HS-5 (cell line): ENCODE measurements at regions not wholly inside any gene's neighbourhood (a gene's known extent, or its start where the extent isn't known, plus 50 kb on each side); places are given as distances from the start of the nearest gene placed in this dataset.

Source experiments
- DNase-seq: peaks from one replicate; pipeline ENCODE4 v3.0.0-alpha.2; 2012; ENCODE audit warnings: low read depth

GRCh38 chr11:15584158-15584557 lies 469.4 kb downstream of the INSC start:
- no peak for DNase-seq

DNA sequence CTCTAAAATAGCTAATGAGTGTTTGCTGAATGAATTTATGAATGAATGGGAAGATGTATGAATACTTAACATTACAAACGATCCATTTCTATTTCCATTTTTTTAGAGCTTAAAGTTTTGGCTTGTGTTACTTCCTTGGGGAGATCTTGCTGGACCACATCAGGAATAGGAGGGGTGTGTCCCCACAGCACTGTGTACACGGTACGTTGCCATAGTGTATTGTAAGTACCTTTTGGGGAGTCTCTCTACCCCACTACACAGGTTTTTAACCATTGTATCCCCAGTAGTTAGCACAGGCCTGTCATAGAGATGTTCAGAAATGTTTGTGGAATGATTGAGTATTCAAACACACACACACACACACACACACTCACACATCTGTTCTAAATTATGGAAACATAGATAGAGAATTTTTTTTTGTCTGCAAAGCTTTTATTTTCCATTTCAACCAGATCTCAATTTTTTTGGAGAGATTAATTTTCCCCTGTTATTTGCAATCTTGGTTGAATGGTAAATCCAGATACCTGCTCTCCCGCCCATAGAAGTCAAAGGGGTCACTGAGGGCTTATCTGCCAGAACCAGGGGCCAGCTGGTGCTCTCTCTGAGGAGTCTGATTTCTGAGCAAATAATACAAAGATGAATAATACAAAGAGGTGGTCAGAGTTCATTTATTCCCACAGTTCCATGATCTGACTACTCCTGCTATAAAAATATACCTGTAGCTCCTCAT lies 471.0 kb downstream of the INSC start:
- no peak for DNase-seq

GRCh38 chr11:15586741-15587473 lies 472.2 kb downstream of the INSC start:
- no peak for DNase-seq

GRCh38 chr11:15589070-15589626 lies 474.4 kb downstream of the INSC start:
- no peak for DNase-seq

GRCh38 chr11:15590132-15590531 lies 475.4 kb downstream of the INSC start:
- no peak for DNase-seq

- DNase-seq = no peak
These were observed 476.4 kb downstream of the INSC start for GRCh38 chr11:15591112-15591537.

DNA sequence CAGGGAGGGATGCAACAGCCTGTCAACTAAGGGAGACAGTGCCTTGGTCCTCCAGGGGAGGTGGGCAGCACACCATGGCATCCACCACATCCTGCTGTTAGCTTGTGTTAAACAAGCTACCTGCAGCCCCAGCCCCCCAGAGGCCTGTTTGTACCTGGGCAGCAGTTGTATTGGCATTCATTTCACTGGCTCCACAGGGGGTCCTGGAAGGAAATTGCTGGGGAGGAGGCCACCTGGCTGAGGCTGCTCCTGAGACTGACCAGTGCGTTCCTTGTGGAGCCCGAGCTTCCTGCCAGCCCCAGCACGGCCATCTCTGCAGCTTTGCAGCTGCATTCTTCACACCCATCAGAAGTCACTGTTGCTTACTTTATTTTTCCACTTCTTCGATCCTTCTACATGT lies 479.9 kb downstream of the INSC start:
- no peak for DNase-seq

GRCh38 chr11:15599376-15599775 lies 484.7 kb downstream of the INSC start:
- DNase-seq = no peak

- DNase-seq = no peak
These were observed 487.3 kb downstream of the INSC start for GRCh38 chr11:15602047-15602446.

DNA sequence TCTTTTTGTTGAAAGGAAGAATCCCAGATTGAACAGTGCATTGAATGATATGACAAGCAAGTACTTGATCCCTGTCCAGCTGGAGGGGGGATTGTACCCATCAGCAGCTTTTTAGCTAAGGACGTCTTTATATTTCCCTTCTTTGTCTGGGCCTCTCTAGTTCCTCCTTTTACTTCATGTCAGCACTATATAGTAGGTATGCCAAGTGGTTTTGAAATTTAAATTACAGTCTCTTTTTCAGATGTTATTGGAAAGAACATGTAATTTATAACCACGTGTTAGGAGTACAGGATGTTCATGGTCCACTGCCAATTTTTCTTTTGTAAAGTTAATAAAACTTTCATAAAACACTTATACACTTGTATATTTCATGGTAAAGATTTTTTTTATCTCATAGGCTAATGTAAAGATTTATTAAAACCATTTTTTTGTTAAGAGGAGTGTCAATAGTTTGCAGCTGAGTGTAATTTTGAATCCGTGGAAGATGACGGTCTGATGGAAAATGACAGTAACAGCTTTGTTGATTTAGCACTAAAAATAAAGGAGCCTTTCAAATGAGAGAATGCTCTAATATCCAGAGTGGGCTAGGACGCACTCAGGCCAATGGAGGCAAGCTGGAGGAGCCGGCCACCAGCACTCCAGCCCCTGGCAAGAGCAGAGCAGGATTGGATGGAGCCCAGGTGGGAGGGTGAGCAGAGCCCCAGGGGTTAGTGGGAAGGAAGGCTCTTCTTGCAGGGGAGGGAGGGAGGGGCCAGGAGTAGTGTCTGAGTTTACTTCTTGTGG lies 488.3 kb downstream of the INSC start:
- DNase-seq = no peak

- no peak for DNase-seq
These were observed 490.4 kb downstream of the INSC start for GRCh38 chr11:15605094-15605493.

- DNase-seq = no peak
These were observed 492.8 kb downstream of the INSC start for GRCh38 chr11:15607361-15608036.

DNA sequence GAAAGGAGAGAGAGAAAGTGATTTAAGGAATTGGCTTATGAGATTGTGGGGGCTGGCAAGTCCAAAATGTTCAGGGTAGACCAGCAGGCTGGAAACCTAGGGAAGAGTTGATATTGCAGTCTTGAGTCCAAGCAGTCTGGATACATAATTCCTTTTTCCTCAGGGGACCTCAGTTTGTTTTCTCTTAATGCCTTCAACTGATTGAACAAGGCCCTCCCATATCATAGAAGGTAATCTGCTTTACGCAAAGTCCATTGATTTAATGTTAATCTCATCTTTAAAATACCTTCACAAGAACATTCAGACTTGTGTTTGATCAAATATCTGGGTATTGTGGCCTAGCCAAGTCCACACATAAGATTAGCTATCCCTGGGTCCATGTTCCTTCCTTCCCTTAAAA lies 494.7 kb downstream of the INSC start:
- no peak for DNase-seq

DNA sequence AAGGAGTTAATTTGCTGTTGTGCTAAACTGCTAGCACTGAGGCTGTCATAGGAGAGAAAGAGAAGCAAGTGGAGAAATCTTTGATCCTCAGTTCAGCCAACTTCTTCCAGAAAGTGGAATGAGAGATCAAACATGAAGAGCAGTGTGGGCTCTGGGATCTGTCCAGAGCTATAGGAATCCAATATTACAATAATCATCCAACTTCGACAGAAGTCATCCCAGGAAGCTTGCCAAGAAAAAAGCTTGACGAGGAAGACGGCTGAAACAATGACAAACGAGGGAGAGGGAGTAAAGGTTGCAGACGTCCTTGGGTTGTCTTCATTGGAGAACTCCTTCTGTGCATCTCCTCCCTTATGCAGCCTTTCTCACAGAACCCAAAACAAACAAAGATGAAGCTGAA lies 496.2 kb downstream of the INSC start:
- no peak for DNase-seq

DNA sequence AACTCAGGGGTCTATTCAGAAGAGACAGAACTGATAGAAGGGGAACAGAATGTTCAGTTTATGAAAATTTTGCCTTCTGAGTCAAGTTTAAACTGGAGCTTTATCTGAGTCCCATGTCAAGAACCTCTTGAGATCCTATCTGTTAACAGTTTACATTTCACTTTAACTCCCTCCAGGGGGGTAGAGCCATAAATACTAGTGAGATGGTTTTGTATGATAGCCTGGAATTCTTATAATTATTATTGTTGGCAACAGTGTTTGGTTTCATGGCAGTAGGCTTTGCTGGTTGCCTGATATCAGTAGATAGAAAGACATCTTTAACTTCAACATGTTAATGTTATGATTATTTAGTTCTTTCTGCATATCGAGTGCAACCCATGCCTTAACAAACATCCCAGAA lies 498.5 kb downstream of the INSC start:
- no peak for DNase-seq

DNA sequence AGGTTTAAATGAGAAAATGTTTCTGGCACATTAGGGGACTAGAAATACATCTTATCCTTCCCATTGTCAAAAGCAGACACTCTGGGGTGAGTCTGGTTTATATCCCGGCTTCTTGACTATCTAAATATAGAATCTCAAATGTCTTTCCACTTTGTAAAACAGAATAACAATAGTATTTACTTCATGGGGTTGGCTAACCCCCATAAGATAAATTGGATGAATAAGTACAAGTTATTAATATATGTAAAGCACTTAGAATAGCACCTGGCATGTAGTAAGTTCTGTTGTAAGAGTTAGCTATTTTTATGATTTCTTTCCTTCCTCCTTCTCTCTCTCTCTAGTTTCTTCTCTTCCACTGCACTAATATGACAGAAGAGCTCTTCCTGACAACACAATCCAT lies 499.1 kb downstream of the INSC start:
- no peak for DNase-seq

DNA sequence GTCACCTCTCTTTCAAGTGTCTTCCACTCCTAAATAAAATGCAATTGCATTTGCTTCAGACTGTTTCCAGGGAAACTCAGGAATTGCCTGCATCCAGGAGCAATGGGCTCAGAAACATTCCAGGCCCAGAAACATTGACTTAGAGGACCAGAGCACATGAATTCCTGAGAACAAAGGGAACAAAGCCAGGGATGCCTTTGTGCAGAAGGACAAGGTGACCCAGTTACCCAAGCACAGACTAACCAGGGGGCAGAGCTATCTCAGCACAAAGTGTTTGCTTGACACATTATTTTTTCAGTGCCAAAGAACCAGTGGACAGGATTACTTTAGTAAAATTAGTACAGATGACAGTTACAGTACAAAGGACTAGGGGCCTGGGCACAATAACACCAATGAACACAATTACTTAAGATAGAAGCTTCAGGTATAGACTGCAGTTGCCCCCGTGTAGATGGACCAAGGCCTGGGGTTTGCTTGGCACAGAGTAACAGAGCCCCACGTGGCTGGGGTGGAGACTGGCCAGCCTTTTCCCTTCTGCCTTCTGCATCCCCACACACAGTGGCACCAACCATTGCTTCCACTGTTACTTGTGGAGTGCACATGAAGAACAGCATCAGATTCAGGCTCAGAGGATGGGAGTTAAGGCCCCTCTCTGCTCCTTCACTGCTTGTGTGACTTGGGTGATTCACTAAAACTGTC lies 500.8 kb downstream of the INSC start:
- no peak for DNase-seq

- no peak for DNase-seq
These were observed 501.7 kb downstream of the INSC start for GRCh38 chr11:15616130-15617105.

GRCh38 chr11:15617126-15617525 lies 502.4 kb downstream of the INSC start:
- DNase-seq = no peak

GRCh38 chr11:15618583-15619032 lies 503.9 kb downstream of the INSC start:
- no peak for DNase-seq
